B cell (primary cell): ENCODE measurements at regions not wholly inside any gene's neighbourhood (a gene's known extent, or its start where the extent isn't known, plus 50 kb on each side); places are given as distances from the start of the nearest gene placed in this dataset.

Source experiments
- ATAC-seq: fragments of 200-7000 bp; cut with Tn5 transposase; one replicate; pipeline ENCODE4 v1.10.0; 2021; ENCODE audit warnings: low read depth, mild to moderate bottlenecking, moderate number of reproducible peaks, moderate library complexity
- CTCF ChIA-PET: fragments of 350-600 bp; sonication (Branson Sonifier 250); formaldehyde crosslinking; loops from one replicate; lab custom pipeline; 2021; ENCODE audit warnings: antibody characterized with exemption, inconsistent platforms; lab: Charles Lee
- POLR2A ChIA-PET: fragments of 350-600 bp; sonication (Branson Sonifier 250); formaldehyde crosslinking; loops from one replicate; lab custom pipeline; 2021; ENCODE audit warnings: antibody characterized with exemption; lab: Charles Lee
- DNase-seq: peaks from one replicate; pipeline ENCODE4 v3.0.0; 2013
- H2AFZ ChIP-seq: 2 replicates; pipeline ENCODE4 v1.6.1; 2012; ENCODE audit warnings: mild to moderate bottlenecking, low read depth, low read length; ENCODE audit not compliant: insufficient read depth, poor library complexity, severe bottlenecking
- H3K27ac ChIP-seq, 2 donors: 1 replicate in 1 of 2; 2 replicates in 1 of 2; pipeline ENCODE4 v1.5.1; 2012 to 2013; ENCODE audit warnings: low read length in 2 of 2, mild to moderate bottlenecking in 2 of 2, moderate library complexity in 1 of 2
- H3K27me3 ChIP-seq, 4 experiments: fragments of 200-600 bp in 1 of 4; sonication (generic) in 1 of 4; replicated peaks in 1 of 4; 1 replicate in 2 of 4; 2 replicates in 2 of 4; pipeline versions ENCODE4 v1.6.1 to v1.7.0; 2013 to 2016; ENCODE audit warnings: low read length in 3 of 4, mild to moderate bottlenecking in 2 of 4, mixed read lengths in 1 of 4, moderate library complexity in 1 of 4; ENCODE audit not compliant: insufficient read depth in 4 of 4, control insufficient read depth in 3 of 4; ENCODE audit errors: control extremely low read depth in 1 of 4
- H3K36me3 ChIP-seq, 2 experiments: replicated peaks in 1 of 2; 1 replicate in 1 of 2; 2 replicates in 1 of 2; pipeline versions ENCODE4 v1.6.1 to v1.7.1; 2013; ENCODE audit warnings: low read length in 1 of 2; ENCODE audit not compliant: insufficient read depth in 2 of 2, control insufficient read depth in 1 of 2; ENCODE audit errors: control extremely low read depth in 1 of 2, extremely low read depth in 1 of 2
- H3K4me1 ChIP-seq, 2 donors: fragments of 200-600 bp in 1 of 2; sonication (generic) in 1 of 2; 1 replicate in 1 of 2; 2 replicates in 1 of 2; pipeline versions ENCODE4 v1.5.1 to v1.6.1; 2013 to 2017; ENCODE audit warnings: low read length in 2 of 2; ENCODE audit not compliant: control insufficient read depth in 2 of 2, insufficient read depth in 2 of 2
- H3K4me2 ChIP-seq: replicated peaks from 2 replicates; pipeline ENCODE3; 2012; ENCODE audit warnings: mild to moderate bottlenecking, low read depth, low read length; ENCODE audit not compliant: poor library complexity, severe bottlenecking
- H3K4me3 ChIP-seq, 5 experiments: fragments of 200-600 bp in 1 of 5; sonication (generic) in 1 of 5; 1 replicate in 3 of 5; 2 replicates in 2 of 5; pipeline versions ENCODE4 v1.5.1 to v1.7.0; 2011 to 2016; ENCODE audit warnings: low read length in 4 of 5, mild to moderate bottlenecking in 4 of 5, low read depth in 2 of 5, control low read depth in 1 of 5, moderate library complexity in 1 of 5; ENCODE audit not compliant: insufficient read depth in 1 of 5; ENCODE audit errors: control extremely low read depth in 1 of 5, extremely low read depth in 1 of 5
- H3K79me2 ChIP-seq: fragments of 200-600 bp; sonication (generic); one replicate; pipeline ENCODE4 v1.6.0; 2016; ENCODE audit warnings: low read length; ENCODE audit not compliant: control insufficient read depth, insufficient read depth
- H3K9ac ChIP-seq: fragments of 200-600 bp; sonication (generic); 2 replicates; pipeline ENCODE4 v1.6.1; 2017; ENCODE audit warnings: mild to moderate bottlenecking, low read length, moderate library complexity
- H3K9me3 ChIP-seq, 3 donors: one replicate each; pipeline versions ENCODE4 v1.6.1 to v1.7.1; 2013; ENCODE audit warnings: low read length in 2 of 3; ENCODE audit not compliant: control insufficient read depth in 2 of 3, insufficient read depth in 1 of 3; ENCODE audit errors: control extremely low read depth in 1 of 3
- H4K20me1 ChIP-seq: 2 replicates; pipeline ENCODE4 v1.6.0; 2012; ENCODE audit warnings: mild to moderate bottlenecking, low read length; ENCODE audit not compliant: insufficient read depth, control insufficient read depth, poor library complexity, severe bottlenecking
- H3K27ac Mint-ChIP-seq: one replicate; pipeline ENCODE4 v1.8.0; 2021; ENCODE audit warnings: mixed read lengths
- H3K27me3 Mint-ChIP-seq: one replicate; pipeline ENCODE4 v1.8.0; 2021; ENCODE audit warnings: mixed read lengths
- H3K4me1 Mint-ChIP-seq: one replicate; pipeline ENCODE4 v1.8.0; 2021; ENCODE audit warnings: mixed read lengths
- H3K4me3 Mint-ChIP-seq: one replicate; pipeline ENCODE4 v1.8.0; 2021; ENCODE audit warnings: mixed read lengths
- H3K9me3 Mint-ChIP-seq: one replicate; pipeline ENCODE4 v1.8.0; 2022; ENCODE audit warnings: mixed read lengths; ENCODE audit not compliant: insufficient read depth
- CTCF ChIP-seq: fragments of 200-600 bp; IDR thresholded peaks from one replicate; pipeline ENCODE4 v1.8.0; 2022; ENCODE audit warnings: antibody characterized with exemption, mild to moderate bottlenecking
- EZH2 ChIP-seq: IDR thresholded peaks from 2 replicates; pipeline ENCODE4 v1.6.1; 2012; ENCODE audit warnings: borderline replicate concordance, low read depth, mild to moderate bottlenecking, moderate library complexity, low read length; ENCODE audit not compliant: insufficient read depth, poor library complexity, severe bottlenecking
- WGBS: methylation state at CpG from one replicate; pipeline ENCODE4 v1.1.5; 2013; ENCODE audit warnings: missing lambda C conversion rate; ENCODE audit not compliant: insufficient coverage; 5-methylcytosine and 5-hydroxymethylcytosine counted together
- intact Hi-C: fragments of 100-400 bp; cut with micrococcal nuclease; formaldehyde crosslinking; loops from one replicate; pipeline ENCODE4 v1.10.0; 2022

- H3K4me3 ChIP-seq: no peak overlapping the region
- ChIA-PET CTCF (no interaction called here), POLR2A (no interaction called here)
- TF ChIP-seq EZH2 (no peak), CTCF (no peak)
- no peaks in the 10 kb centered on the region for H3K36me3 ChIP-seq
- no peaks in the 10 kb centered on the region for H3K27me3 ChIP-seq
- no peak overlapping the region for H3K27ac ChIP-seq
- intact Hi-C loops: no loop called here
- WGBS: 94% methylated on average over 2 of the region's 2 CpGs
- DNase-seq: no peak
- no peak overlapping the region for H3K4me2 ChIP-seq
- no peaks in the 10 kb centered on the region for H3K79me2 ChIP-seq
- no peak overlapping the region for H2AFZ ChIP-seq
- H3K9ac ChIP-seq: no peak overlapping the region
- no peaks in the 10 kb centered on the region for H3K4me1 ChIP-seq
- H4K20me1 ChIP-seq: no peaks in the 10 kb centered on the region
- Mint-ChIP-seq H3K27me3 (peaks cover 16% of the 10 kb centered on the region), H3K27ac (no peak overlapping the region), H3K4me1 (no peaks in the 10 kb centered on the region), H3K9me3 (peaks cover 2% of the 10 kb centered on the region), H3K4me3 (no peak overlapping the region)
- ATAC-seq: no peak
- H3K9me3 ChIP-seq: peaks cover 0 to 3% (median 0%) of the 10 kb centered on the region in 3 donors
Observed at GRCh38 chr11:13076961-13077360, 67.8 kb downstream of the RASSF10 start.

GRCh38 chr11:13080861-13081260 is 71.7 kb downstream of the RASSF10 start:
- H3K4me1 Mint-ChIP-seq: no peaks in the 10 kb centered on the region

More at GRCh38 chr11:13080861-13081260, 71.7 kb downstream of the RASSF10 start:
- Histone ChIP-seq H3K4me2 (no peak overlapping the region), H4K20me1 (no peaks in the 10 kb centered on the region), H3K27me3 (no peaks in the 10 kb centered on the region), H2AFZ (no peak overlapping the region), H3K79me2 (no peaks in the 10 kb centered on the region), H3K36me3 (no peaks in the 10 kb centered on the region), H3K4me3 (no peak overlapping the region), H3K27ac (no peak overlapping the region), H3K9me3 (no peaks in the 10 kb centered on the region), H3K9ac (no peak overlapping the region), H3K4me1 (no peaks in the 10 kb centered on the region)
- DNase-seq: no peak
- peaks cover 2% of the 10 kb centered on the region for H3K9me3 Mint-ChIP-seq
- H3K27ac Mint-ChIP-seq: no peak overlapping the region
- no peak for ATAC-seq
- ChIA-PET CTCF (no interaction called here), POLR2A (no interaction called here)
- intact Hi-C loops: no loop called here
- WGBS: 98% methylated on average over 5 of the region's 8 CpGs
- TF ChIP-seq CTCF (no peak), EZH2 (no peak)
- no peak overlapping the region for H3K4me3 Mint-ChIP-seq
- peaks cover 37% of the 10 kb centered on the region for H3K27me3 Mint-ChIP-seq
